Cardiac fibroblast (primary cell): ENCODE measurements at regions not wholly inside any gene's neighbourhood (a gene's known extent, or its start where the extent isn't known, plus 50 kb on each side); places are given as distances from the start of the nearest gene placed in this dataset.

Experiments used
- DNase-seq, 2 donors: peaks; one replicate each; pipeline versions ENCODE4 v3.0.0 to v3.0.0-alpha.2; 2010; ENCODE audit warnings: low read depth in 2 of 2
- H3K4me3 ChIP-seq, 2 donors: replicated peaks in 1 of 2; 1 replicate in 1 of 2; 2 replicates in 1 of 2; pipeline ENCODE4 v1.5.1; 2011; ENCODE audit warnings: low read depth in 2 of 2, low read length in 2 of 2, mild to moderate bottlenecking in 2 of 2, moderate library complexity in 1 of 2
- CTCF ChIP-seq: IDR thresholded peaks from one replicate; pipeline ENCODE4 v1.5.1; 2011; ENCODE audit warnings: low read depth, mild to moderate bottlenecking, low read length, inconsistent platforms

- H3K4me3 ChIP-seq: no peak overlapping the region
- no peak for TF ChIP-seq CTCF
- no peak for DNase-seq
These were observed 63.0 kb upstream of the PLEKHA5 start for GRCh38 chr12:19066475-19067001.

- no peak overlapping the region for H3K4me3 ChIP-seq
- TF ChIP-seq CTCF: no peak
- DNase-seq: no peak
These were observed 61.4 kb upstream of the PLEKHA5 start for GRCh38 chr12:19068137-19068536.

- no peak overlapping the region for H3K4me3 ChIP-seq
- no peak for TF ChIP-seq CTCF
These were observed 59.2 kb upstream of the PLEKHA5 start for GRCh38 chr12:19070341-19070740.

GRCh38 chr12:19074700-19075099 lies 54.8 kb upstream of the PLEKHA5 start:
- DNase-seq: peak in 1 of 2 donors; percentile 41
- no peak overlapping the region for H3K4me3 ChIP-seq
- no peak for TF ChIP-seq CTCF

More at GRCh38 chr12:19070341-19070740, 59.2 kb upstream of the PLEKHA5 start:
- no peak for DNase-seq

GRCh38 chr12:19075711-19076340 lies 53.7 kb upstream of the PLEKHA5 start:
- DNase-seq: peak in 1 of 2 donors; percentile 5
- no peak for TF ChIP-seq CTCF
- no peak overlapping the region for H3K4me3 ChIP-seq
